Endothelial cell (in vitro differentiated cells): ENCODE measurements at regions not wholly inside any gene's neighbourhood (a gene's known extent, or its start where the extent isn't known, plus 50 kb on each side); places are given as distances from the start of the nearest gene placed in this dataset.
"Not testable (repeated sequence)": the region's sequence is repeated elsewhere in the genome, so short reads cannot be mapped to it uniquely, and the experiment has no call there.

ENCODE experiments used
- DNase-seq: peaks from one replicate; pipeline ENCODE4 v3.0.0; 2021; ENCODE audit warnings: low spot score
- H3K27ac Mint-ChIP-seq: one replicate; pipeline ENCODE4 v1.8.0; 2021; ENCODE audit warnings: mixed read lengths, inconsistent platforms; ENCODE audit not compliant: unreplicated experiment
- H3K27me3 Mint-ChIP-seq: one replicate; pipeline ENCODE4 v1.8.0; 2021; ENCODE audit warnings: mild to moderate bottlenecking, moderate library complexity, mixed read lengths, inconsistent platforms; ENCODE audit not compliant: unreplicated experiment
- H3K36me3 Mint-ChIP-seq: one replicate; pipeline ENCODE4 v1.8.0; 2021; ENCODE audit warnings: mild to moderate bottlenecking, low read depth, mixed read lengths, inconsistent platforms; ENCODE audit not compliant: unreplicated experiment
- H3K4me1 Mint-ChIP-seq: one replicate; pipeline ENCODE4 v1.8.0; 2021; ENCODE audit warnings: mild to moderate bottlenecking, mixed read lengths, inconsistent platforms; ENCODE audit not compliant: unreplicated experiment
- H3K4me3 Mint-ChIP-seq: one replicate; pipeline ENCODE4 v1.8.0; 2021; ENCODE audit warnings: mild to moderate bottlenecking, mixed read lengths, inconsistent platforms; ENCODE audit not compliant: unreplicated experiment
- H3K9me3 Mint-ChIP-seq: one replicate; pipeline ENCODE4 v1.8.0; 2021; ENCODE audit warnings: mixed read lengths, inconsistent platforms; ENCODE audit not compliant: unreplicated experiment
- TF ChIP-seq, protein P1 (sequence below): fragments of 200-600 bp; sonication (generic); IDR thresholded peaks from one replicate; pipeline ENCODE4 v1.5.0; 2021; ENCODE audit warnings: antibody characterized with exemption; ENCODE audit not compliant: unreplicated experiment

DNA sequence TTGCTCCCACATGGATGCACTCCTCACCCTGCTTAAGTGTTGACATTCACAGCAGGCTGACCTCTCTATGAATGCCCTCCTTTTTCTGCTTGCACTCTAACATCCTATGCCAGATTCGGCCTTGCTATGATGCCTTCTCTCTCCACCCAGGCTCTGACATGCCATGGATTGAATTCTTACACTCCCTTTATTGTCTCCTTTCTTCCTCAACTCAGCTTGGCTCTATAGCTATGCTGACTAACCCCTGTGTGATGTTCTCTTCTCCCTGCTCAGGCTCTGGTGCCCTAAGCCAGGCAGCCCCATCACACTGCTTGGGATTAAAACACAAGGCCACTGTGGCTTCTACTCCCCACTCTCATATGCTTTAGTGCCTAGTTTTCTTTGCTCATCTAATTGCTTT, 563.7 kb downstream of the NSUN3 start:
- Mint-ChIP-seq H3K4me1 (no peaks in the 10 kb centered on the region), H3K4me3 (no peak overlapping the region), H3K27me3 (no peaks in the 10 kb centered on the region), H3K9me3 (no peaks in the 10 kb centered on the region), H3K36me3 (no peaks in the 10 kb centered on the region), H3K27ac (no peak overlapping the region)
- no peak for DNase-seq
- TF ChIP-seq, protein P1, sequence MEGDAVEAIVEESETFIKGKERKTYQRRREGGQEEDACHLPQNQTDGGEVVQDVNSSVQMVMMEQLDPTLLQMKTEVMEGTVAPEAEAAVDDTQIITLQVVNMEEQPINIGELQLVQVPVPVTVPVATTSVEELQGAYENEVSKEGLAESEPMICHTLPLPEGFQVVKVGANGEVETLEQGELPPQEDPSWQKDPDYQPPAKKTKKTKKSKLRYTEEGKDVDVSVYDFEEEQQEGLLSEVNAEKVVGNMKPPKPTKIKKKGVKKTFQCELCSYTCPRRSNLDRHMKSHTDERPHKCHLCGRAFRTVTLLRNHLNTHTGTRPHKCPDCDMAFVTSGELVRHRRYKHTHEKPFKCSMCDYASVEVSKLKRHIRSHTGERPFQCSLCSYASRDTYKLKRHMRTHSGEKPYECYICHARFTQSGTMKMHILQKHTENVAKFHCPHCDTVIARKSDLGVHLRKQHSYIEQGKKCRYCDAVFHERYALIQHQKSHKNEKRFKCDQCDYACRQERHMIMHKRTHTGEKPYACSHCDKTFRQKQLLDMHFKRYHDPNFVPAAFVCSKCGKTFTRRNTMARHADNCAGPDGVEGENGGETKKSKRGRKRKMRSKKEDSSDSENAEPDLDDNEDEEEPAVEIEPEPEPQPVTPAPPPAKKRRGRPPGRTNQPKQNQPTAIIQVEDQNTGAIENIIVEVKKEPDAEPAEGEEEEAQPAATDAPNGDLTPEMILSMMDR, result no peak

DNA sequence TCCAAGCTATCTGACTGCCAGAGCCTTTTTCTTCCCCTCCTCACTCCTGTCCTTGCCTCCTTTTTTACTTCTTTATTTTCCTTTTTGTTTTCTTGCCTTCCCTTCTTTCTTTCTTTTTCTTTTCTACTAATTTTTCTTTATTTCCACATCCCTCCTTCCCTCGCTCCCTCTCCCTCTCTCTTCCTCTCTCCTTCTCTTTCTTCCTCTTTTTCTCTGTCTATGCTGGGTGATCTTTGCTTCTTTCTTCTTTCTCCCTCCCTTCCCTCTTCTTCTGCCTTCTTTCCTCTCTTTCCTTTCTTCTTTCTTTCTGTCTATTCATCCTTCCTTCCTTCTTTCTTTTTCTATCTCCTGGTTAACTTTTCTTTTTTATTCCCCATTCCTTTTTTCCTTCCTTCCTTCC, 564.8 kb downstream of the NSUN3 start:
- no peaks in the 10 kb centered on the region for H3K4me1 Mint-ChIP-seq
- H3K27me3 Mint-ChIP-seq, result no peaks in the 10 kb centered on the region
- H3K4me3 Mint-ChIP-seq, result no peak overlapping the region
- no peaks in the 10 kb centered on the region for H3K9me3 Mint-ChIP-seq
- no peaks in the 10 kb centered on the region for H3K36me3 Mint-ChIP-seq
- no peak for DNase-seq
- H3K27ac Mint-ChIP-seq, result no peak overlapping the region
- TF ChIP-seq, protein P1, result no peak

DNA sequence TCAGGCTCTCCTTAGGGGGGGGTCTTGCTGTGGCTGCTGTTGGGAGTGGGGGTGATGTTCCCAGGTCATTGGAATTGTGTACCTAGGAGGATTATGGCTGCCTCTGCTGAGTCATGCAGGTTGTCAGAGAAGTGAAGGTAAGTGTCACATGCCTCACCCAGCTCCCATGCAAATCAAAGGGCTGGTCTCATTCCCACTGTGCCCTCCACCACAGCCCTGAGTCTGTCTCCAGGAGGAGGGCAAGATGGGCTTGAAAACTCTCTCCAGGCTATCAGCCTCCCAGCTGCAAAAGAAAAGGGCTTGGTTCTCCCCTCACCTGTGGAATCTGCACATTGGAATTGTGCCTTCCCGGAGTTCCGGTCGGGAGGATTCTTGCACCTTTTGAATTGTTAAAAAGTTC, 580.5 kb downstream of the NSUN3 start:
- Mint-ChIP-seq H3K36me3 (no peaks in the 10 kb centered on the region), H3K4me1 (no peaks in the 10 kb centered on the region), H3K9me3 (no peaks in the 10 kb centered on the region), H3K4me3 (no peak overlapping the region), H3K27me3 (no peaks in the 10 kb centered on the region), H3K27ac (no peak overlapping the region)
- DNase-seq, result no peak
- TF ChIP-seq, protein P1, result no peak

DNA sequence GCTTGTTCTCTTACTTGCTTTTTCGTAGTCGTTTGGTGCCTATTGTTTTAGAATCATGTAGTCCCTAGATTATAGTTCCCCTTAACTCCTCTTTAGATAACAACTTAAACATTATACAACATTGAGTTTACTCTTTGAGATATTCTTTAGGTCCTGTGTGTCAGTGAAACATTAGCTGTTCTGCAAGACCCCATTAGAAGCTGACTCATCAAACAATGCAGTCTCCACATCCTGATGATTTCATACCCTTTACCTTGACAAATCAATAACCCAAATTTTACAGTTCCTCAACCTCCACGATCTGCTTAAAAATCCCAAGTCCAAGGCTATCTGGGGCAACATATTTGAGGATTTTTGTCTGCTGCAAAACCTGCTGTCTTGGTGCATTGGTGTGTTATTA, 582.9 kb downstream of the NSUN3 start:
- Mint-ChIP-seq H3K9me3 (no peaks in the 10 kb centered on the region), H3K27ac (no peak overlapping the region), H3K4me1 (no peaks in the 10 kb centered on the region), H3K36me3 (no peaks in the 10 kb centered on the region), H3K27me3 (no peaks in the 10 kb centered on the region), H3K4me3 (no peak overlapping the region)
- no peak for DNase-seq
- TF ChIP-seq, protein P1, result no peak

DNA sequence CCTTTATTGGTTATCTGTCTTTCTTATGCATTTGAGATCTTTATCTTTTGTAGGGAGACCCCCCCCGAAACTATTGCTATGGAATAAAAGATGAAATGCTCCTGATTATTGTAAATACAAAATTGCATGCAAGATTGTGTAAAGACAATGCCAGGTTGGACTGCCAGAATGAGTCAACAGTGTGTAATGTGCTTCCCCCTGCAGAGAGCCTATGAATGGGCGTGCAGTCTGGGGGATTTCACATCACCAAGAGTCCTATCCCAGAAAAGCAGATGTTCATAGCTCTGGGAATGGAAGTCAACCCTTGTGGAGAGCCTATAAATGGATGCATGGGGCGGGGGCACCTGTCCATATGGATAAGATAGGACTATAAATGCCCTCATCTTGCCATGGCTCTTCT, 584.3 kb downstream of the NSUN3 start:
- TF ChIP-seq, protein P1, result no peak
- Mint-ChIP-seq H3K9me3 (no peaks in the 10 kb centered on the region), H3K36me3 (no peaks in the 10 kb centered on the region), H3K4me3 (no peak overlapping the region), H3K27me3 (no peaks in the 10 kb centered on the region), H3K4me1 (no peaks in the 10 kb centered on the region), H3K27ac (no peak overlapping the region)
- DNase-seq, result no peak

DNA sequence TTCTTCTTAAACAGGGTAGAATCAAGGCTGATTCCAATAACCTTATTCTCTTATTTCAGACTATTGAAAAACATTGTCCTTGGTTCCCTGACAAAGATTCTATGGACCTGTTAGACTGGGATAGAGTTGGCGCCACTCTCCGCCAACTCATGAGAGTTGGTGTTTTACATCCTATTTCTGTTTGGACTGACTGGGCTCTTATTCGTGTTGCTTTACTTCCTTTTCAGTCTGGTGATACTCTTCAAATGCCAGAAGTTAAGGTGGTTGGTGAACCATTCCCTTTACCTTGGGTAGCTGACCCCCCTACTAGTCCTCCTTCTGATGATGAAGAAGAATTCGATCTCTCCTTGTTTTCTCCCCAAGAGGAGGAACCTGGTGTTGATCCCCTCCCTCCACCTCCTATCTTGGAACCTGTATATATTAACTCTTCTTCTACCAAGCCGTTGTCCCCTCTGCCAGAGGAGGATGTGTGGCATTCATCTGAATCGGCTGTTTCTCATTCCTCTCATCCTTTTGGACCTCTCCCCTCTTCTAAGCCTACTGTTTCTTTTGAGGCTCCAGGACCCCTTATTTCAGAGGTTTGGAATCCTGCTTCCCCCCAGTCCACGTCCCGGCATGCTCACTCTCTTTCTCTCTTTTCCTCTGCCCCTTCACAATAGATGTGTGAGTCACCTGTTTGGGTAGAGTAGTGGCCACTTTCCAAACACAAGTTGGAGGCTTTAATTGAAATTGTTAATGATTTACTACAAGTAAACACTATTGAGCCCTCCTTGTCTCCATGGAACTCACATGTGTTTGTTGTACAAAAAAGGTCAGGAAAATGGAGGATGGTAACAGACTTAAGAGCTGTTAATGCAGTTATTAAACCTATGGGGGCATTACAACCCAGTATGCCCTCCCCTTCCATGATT, 585.7 kb downstream of the NSUN3 start:
- H3K27me3 Mint-ChIP-seq, H3K4me1 Mint-ChIP-seq, H3K36me3 Mint-ChIP-seq, DNase-seq, H3K4me3 Mint-ChIP-seq, H3K27ac Mint-ChIP-seq, H3K9me3 Mint-ChIP-seq: not testable (repeated sequence)
